ENCODE measurements at regions not wholly inside any gene's neighbourhood (a gene's known extent, or its start where the extent isn't known, plus 50 kb on each side); places are given as distances from the start of the nearest gene placed in this dataset.

- in situ Hi-C loops (cut with MboI) (no loop called here), intact Hi-C loops (cut with micrococcal nuclease; ENCODE audit: unreplicated experiment) (no loop called here)
- ChIA-PET POLR2A (no interaction called here), RAD21 (ENCODE audit: unreplicated experiment) (no interaction called here), CTCF (interaction anchor here (1.5 kb wide), 1 partner anchor 20 kb away, joined by 3 read pairs; no protein-coding TSS in a partner anchor), SMC1A (ENCODE audit: uncharacterized antibody, unreplicated experiment) (no interaction called here)
- H3K27me3 ChIP-seq (replicated peaks in 1 of 2; ENCODE audit: control insufficient read depth in 2 of 2, insufficient read depth in 2 of 2, low read length in 1 of 2), result no peaks in the 10 kb centered on the region
- no peak overlapping the region for H3K9ac ChIP-seq (ENCODE audit: control insufficient read depth, insufficient read depth, low read length)
- TF ChIP-seq TCF12 (IDR thresholded peaks at IDR 0.05; ENCODE audit: low read depth, low read length) (no peak), RFX5 (IDR thresholded peaks at IDR 0.05; ENCODE audit: low read depth, low read length) (no peak), NRF1 (conservative IDR thresholded peaks at IDR 0.05; ENCODE audit: low read depth, low read length) (no peak), KDM1A (IDR thresholded peaks at IDR 0.05; ENCODE audit: borderline replicate concordance) (no peak), MEF2A (IDR thresholded peaks at IDR 0.05; ENCODE audit: insufficient read depth, low read depth, low read length) (no peak), MEF2B (IDR thresholded peaks at IDR 0.05; ENCODE audit: partially characterized antibody, poor library complexity, severe bottlenecking) (no peak), RCOR1 (conservative IDR thresholded peaks at IDR 0.05; ENCODE audit: low read depth, low read length) (no peak), PAX8 (IDR thresholded peaks at IDR 0.05) (no peak), PAX5 (IDR thresholded peaks at IDR 0.05; ENCODE audit: borderline replicate concordance, low read depth, low read length) (no peak), KAT2A (conservative IDR thresholded peaks at IDR 0.05; ENCODE audit: control insufficient read depth, low read depth, low read length) (no peak), YY1 (IDR thresholded peaks at IDR 0.05; ENCODE audit: low read depth, low read length) (no peak), IKZF1 (conservative IDR thresholded peaks at IDR 0.05) (no peak), SREBF2 (IDR thresholded peaks at IDR 0.05; ENCODE audit: low read length) (no peak), EED (IDR thresholded peaks at IDR 0.05; ENCODE audit: low read depth) (no peak), POLR2AphosphoS2 (IDR thresholded peaks at IDR 0.05; ENCODE audit: low read depth, low read length) (no peak), POLR2A (IDR thresholded peaks at IDR 0.05; ENCODE audit: low read depth, low read length) (no peak)
- TF ChIP-seq, protein P1, sequence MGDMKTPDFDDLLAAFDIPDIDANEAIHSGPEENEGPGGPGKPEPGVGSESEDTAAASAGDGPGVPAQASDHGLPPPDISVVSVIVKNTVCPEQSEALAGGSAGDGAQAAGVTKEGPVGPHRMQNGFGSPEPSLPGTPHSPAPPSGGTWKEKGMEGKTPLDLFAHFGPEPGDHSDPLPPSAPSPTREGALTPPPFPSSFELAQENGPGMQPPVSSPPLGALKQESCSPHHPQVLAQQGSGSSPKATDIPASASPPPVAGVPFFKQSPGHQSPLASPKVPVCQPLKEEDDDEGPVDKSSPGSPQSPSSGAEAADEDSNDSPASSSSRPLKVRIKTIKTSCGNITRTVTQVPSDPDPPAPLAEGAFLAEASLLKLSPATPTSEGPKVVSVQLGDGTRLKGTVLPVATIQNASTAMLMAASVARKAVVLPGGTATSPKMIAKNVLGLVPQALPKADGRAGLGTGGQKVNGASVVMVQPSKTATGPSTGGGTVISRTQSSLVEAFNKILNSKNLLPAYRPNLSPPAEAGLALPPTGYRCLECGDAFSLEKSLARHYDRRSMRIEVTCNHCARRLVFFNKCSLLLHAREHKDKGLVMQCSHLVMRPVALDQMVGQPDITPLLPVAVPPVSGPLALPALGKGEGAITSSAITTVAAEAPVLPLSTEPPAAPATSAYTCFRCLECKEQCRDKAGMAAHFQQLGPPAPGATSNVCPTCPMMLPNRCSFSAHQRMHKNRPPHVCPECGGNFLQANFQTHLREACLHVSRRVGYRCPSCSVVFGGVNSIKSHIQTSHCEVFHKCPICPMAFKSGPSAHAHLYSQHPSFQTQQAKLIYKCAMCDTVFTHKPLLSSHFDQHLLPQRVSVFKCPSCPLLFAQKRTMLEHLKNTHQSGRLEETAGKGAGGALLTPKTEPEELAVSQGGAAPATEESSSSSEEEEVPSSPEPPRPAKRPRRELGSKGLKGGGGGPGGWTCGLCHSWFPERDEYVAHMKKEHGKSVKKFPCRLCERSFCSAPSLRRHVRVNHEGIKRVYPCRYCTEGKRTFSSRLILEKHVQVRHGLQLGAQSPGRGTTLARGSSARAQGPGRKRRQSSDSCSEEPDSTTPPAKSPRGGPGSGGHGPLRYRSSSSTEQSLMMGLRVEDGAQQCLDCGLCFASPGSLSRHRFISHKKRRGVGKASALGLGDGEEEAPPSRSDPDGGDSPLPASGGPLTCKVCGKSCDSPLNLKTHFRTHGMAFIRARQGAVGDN (IDR thresholded peaks at IDR 0.05), result no peak
- TF ChIP-seq, protein P2, sequence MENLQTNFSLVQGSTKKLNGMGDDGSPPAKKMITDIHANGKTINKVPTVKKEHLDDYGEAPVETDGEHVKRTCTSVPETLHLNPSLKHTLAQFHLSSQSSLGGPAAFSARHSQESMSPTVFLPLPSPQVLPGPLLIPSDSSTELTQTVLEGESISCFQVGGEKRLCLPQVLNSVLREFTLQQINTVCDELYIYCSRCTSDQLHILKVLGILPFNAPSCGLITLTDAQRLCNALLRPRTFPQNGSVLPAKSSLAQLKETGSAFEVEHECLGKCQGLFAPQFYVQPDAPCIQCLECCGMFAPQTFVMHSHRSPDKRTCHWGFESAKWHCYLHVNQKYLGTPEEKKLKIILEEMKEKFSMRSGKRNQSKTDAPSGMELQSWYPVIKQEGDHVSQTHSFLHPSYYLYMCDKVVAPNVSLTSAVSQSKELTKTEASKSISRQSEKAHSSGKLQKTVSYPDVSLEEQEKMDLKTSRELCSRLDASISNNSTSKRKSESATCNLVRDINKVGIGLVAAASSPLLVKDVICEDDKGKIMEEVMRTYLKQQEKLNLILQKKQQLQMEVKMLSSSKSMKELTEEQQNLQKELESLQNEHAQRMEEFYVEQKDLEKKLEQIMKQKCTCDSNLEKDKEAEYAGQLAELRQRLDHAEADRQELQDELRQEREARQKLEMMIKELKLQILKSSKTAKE (IDR thresholded peaks at IDR 0.05; ENCODE audit: low read depth, poor library complexity, severe bottlenecking), result no peak
- TF ChIP-seq, protein P3, sequence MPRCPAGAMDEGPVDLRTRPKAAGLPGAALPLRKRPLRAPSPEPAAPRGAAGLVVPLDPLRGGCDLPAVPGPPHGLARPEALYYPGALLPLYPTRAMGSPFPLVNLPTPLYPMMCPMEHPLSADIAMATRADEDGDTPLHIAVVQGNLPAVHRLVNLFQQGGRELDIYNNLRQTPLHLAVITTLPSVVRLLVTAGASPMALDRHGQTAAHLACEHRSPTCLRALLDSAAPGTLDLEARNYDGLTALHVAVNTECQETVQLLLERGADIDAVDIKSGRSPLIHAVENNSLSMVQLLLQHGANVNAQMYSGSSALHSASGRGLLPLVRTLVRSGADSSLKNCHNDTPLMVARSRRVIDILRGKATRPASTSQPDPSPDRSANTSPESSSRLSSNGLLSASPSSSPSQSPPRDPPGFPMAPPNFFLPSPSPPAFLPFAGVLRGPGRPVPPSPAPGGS (IDR thresholded peaks at IDR 0.05; ENCODE audit: borderline replicate concordance, insufficient read depth, low read depth, low read length, poor library complexity, severe bottlenecking), result no peak
- no peaks in the 10 kb centered on the region for H3K9me3 ChIP-seq (replicated peaks; ENCODE audit: control insufficient read depth, insufficient read depth, low read length)
- no peaks in the 10 kb centered on the region for H3K36me3 ChIP-seq (ENCODE audit: control insufficient read depth in 2 of 2, insufficient read depth in 2 of 2, low read length in 1 of 2)
- ATAC-seq (no peak), DNase-seq (ENCODE audit: low read depth, low spot score) (no peak), FAIRE-seq (no peak)
- H3K79me2 ChIP-seq (ENCODE audit: control insufficient read depth, insufficient read depth, low read length), result no peaks in the 10 kb centered on the region
- H3K4me1 ChIP-seq (ENCODE audit: control insufficient read depth, insufficient read depth, low read length), result no peaks in the 10 kb centered on the region
- 36% methylated on average over 3 of the region's 3 CpGs for WGBS (ENCODE audit: insufficient coverage, insufficient replicate concordance, low lambda C conversion rate, missing lambda C conversion rate)
- H3K27ac ChIP-seq (ENCODE audit: control insufficient read depth, insufficient read depth), result no peak overlapping the region
- no peak overlapping the region for H3K4me3 ChIP-seq
- H2AFZ ChIP-seq (ENCODE audit: control insufficient read depth, low read depth, low read length), result no peak overlapping the region
- no TSS peak for BruUV-seq (replicated peaks)
- no peak overlapping the region for H3K4me2 ChIP-seq (ENCODE audit: control insufficient read depth, insufficient read depth)
- H4K20me1 ChIP-seq (ENCODE audit: control insufficient read depth, insufficient read depth), result no peaks in the 10 kb centered on the region
Observed at GRCh38 chr9:79796411-79796810, 224.6 kb downstream of the TLE4 start.

Measured in GM12878 (cell line).